HG03460 (cell line): ENCODE measurements at regions not wholly inside any gene's neighbourhood (a gene's known extent, or its start where the extent isn't known, plus 50 kb on each side); places are given as distances from the start of the nearest gene placed in this dataset.

ENCODE experiments used
- ATAC-seq: cut with Tn5 transposase; IDR thresholded peaks from one replicate; pipeline ENCODE4 v1.9.1; 2021; ENCODE audit not compliant: unreplicated experiment

DNA sequence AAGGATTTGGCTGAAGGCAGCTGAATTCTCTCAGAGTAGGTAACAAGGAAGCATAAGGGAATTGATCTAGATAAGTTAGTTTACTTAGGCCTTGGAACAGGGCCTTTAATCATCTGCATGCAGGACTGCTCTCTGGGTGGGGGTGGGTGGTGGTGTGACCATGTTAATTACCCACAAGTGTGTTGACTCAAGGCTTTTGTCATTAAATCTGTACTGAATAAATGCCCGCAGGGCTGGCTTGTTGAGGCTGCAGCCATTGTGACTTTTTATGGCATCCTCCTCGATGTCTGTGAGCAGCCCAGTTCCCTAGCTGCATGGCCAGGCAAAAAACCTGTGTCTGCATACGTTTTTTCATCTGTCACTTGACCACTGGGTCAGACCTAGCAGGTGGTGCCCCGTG, 63.5 kb upstream of the ASCC3 start:
- ATAC-seq, result no peak

DNA sequence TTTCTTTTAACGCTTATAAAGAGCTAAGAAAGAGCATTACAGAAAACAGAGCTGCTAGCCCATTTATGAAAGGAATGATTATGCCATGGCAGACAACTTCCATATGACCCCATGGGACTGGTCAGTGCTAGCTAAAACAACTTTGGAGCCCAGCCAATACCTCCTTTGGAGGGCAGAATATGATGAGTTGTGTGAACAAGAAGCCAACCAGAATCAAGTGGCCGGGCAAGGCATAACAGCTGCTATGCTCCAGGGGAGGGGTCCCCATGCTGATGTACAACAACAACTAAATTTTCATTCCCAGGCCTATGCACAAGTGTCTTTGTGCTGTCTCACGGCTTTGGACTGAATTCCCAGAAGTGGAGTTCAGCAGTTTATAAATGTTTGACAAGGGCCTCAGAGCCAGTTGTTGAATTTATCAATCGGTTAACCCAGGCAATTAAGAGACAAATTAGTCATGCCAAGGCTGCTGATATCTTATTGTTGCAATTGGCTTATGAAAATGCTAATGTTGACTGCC, 65.0 kb upstream of the ASCC3 start:
- no peak for ATAC-seq

DNA sequence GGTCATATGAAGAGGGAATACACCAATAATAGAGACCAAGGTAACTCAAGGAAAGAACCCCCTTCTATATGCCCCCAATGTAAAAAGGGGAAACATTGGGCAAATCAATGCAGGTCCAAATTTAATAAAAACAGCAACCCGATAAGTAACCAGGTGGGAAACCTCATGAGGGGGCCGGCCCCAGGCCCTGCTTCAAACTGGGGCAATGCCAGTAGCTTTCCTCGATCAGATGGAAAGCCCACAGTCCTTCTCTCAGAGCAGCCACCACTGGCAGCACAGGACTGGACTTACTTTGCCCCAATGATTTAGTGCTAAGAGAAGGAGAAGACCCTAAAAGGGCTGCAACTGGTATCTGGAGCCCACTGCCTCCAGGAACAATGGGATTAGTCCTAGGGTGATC, 65.6 kb upstream of the ASCC3 start:
- ATAC-seq, result no peak

DNA sequence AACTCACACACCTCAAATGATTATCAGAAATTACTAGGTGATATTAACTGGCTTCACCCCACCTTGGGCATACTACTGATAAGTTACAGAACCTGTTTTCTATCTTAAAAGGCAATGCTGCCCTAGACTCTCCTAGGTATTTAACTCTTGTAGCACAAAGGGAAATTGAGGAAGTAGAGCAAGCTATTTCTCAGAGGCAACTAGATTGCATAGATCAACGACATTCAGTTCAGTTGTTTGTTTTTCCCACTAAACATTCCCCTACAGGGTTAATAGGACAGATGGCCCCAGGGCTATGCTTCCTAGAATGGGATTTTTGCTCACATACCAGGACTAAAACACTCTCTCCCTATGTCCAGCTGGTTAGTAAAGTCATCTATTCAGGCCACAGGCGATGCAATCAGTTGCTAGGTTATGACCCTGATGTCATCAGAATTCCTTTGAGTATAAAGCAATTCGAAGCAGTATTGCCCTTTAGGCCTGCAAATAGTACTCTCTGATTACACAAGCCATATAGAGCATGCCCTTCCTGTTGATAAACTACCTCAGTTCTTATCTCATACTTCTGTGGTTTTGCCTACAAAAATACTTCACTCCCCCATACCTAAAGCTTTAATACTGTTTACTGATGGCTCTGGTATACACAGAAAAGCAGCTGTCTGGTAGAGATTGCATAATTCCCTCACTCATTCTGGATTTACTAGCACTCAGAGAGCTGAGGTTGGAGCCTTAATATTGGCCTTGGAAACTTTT, 67.4 kb upstream of the ASCC3 start:
- no peak for ATAC-seq

DNA sequence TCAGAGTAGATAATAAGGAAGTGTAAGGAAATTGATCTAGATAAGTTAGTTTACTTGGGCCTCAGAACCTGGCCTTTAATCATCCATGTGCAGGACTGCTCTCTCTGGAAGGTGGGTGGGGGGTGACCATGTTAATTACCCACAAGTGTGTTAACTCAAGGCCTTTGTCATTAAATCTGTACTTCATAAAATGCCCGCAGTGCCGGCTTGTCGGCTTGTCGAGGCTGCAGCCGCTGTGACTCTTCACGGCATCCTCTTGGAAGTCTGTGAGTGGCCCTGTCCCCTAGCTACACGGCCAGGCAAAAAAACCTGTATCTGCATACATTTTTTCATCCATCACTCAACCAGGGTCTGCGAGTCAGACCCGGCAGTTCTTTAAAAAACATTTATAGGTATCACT, 70.9 kb upstream of the ASCC3 start:
- ATAC-seq, result no peak

DNA sequence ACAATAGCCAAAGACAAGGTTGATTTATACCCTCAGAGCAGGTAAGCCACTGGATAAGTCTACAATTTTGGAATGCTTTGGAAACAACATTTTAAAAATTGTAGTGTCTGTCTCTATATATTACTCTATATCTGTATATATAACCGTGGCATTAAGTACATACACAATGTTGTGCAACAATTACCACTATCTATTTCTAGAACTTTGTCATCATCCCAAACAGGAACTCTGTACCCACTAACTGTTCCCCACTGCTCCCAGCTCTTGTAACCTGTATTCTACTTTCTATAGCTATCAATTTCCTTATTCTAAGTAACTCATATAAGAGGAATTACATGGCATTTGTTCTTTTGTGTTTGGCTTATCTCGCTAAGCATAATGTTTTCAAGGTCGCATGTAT, 78.2 kb upstream of the ASCC3 start:
- no peak for ATAC-seq

DNA sequence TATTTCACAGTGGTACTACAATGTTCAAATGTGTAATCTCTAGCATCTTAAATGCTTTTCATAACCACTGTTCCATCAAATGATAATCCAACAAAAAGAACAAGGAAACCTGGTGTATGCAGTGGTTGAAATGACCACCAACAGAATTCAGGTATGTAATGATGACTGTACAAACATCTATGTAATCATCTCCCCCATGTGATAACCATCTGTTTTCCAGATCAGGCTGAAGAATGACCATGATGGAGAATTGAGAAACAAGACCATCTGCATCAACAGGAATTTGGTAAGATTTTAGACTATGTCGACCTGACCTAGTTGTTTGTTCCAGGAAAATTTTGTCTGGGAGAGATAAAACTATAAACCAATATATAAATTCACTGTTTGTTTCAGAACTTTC, 81.3 kb upstream of the ASCC3 start:
- no peak for ATAC-seq

DNA sequence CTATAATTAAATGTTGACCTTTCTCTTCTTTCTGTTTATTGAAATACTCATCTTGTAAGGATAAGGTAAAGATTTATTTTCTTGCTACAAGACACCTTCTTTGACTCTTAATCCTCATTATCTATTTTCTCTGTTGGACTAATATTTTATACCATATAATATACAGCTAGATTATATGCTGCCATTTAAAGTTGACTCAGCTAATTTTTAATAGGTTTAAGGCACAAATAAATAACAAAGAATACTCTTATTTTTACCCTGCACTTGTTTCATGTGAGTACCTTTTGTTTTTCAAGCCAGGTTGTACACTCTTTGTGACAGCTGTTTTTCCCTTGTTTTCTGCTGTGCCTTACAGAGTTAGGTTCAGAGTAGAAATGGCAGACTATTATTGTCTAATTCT, 83.9 kb upstream of the ASCC3 start:
- no peak for ATAC-seq

DNA sequence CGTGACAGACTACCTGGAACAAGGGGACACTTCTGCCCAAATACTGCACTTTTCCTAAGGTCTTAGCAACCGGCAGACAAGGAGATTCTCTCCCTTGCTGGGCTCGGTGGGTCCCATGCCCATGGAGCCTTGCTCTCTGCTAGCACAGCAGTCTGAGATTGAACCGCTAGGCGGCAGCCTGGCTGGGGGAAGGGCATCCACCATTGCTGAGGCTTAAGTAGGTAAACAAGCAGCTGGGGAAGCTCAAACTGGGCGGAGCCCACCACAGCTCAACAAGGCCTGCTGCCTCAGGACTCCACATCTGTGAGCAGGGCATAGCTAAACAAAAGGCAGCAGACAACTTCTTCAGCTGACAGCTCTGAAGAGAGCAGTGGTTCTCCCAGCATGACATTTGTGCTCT, 87.8 kb upstream of the ASCC3 start:
- ATAC-seq, result no peak

DNA sequence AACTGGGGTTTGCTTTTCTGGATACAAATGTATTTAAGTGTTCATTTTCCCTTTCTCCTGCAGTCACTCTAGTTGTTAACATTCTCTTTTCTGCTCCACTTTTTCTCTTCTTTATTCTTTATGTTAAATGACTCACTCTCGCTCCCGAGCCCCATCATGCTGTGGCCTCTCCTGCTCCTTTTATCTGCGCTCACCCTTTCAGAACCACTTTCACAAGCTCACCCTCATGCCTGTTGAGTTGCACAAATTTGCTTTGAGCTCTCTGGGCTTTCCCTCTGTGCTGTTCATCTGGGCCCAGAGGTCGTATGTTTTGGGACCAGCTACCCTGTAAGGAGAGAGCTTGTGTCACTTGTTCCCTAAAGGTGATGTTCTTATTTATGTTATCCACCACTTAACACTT, 98.1 kb upstream of the ASCC3 start:
- no peak for ATAC-seq

DNA sequence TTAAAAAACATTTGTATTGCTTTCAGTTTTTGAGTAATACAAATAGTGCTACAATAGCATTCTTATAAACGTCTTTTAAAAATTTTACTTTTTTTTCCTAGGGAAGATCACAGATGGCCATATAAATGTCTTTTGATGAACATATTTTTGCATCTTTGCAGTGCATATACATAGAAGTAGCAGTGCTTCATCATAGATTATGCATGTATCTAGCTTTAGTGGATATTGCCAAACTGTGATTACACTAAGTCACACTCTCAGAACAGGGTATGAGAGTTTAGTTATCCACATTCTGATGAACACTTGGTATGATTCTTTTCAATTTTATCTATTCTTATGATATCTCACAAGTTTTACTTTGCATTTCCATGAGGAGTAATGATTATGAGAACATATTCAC, 99.8 kb upstream of the ASCC3 start:
- ATAC-seq, result no peak

DNA sequence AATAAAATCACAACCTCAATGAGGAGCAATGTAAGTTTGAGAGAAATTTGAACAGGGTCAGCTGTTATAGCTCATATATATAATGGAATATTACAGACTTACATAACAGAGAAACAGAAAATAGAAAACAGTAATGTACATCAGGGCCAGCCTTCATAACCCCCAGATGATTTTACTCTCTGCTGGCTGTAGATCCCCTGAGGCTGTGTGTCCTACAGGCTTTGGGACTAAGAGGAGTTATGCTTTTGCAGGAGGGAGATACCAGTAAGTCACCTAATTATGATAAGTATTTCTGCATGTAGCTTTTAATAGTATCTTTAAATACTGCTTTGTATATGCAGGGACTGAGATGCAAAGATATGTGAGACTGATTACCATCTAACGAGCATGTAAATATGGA, 105.8 kb upstream of the ASCC3 start:
- no peak for ATAC-seq

DNA sequence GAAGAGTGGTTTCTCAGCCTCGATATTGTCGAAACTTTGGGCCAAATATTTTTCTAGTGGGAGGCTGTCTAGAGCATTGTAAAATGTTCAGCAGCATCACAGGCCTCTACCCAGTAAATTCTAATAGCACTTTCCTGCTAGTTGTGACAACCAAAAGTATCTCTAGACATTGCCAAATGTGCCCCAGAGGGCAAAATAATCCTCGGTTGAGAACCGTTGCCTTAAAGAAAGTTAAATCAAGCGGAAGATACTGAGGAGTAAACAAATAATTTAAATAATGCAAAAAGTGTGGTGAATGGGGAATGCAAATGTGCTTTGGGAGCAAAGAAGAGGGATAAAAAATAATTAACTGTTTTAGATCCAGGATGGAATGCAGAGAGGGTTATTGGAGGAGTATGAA, 106.4 kb upstream of the ASCC3 start:
- ATAC-seq, result no peak

DNA sequence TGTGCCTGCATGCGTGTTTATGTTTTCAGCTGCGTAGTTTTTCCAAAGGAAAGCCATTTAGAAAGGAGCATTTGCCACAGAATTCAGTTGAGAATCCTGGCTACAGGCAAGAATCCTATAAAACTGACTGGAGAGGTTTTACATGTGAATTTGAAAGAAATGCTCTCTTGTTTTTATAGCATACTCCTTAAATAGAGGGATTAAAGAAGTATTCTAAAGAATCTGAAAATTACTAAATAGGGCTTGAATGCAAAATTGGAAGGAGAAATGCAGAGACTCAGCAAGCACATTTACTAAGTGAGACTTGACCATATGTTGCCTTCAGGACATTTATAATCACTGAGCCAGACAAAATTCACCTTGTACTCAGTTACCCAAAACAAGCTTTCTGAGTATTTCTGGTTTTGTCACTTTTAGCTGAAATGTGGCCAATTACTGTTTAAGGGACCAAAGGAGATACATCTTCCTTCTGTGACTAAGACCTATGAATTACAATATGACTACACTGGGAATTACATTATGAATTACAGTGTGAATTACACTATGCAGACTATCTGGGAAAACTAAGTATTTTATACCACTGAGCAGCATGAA, 107.4 kb upstream of the ASCC3 start:
- ATAC-seq, result no peak

DNA sequence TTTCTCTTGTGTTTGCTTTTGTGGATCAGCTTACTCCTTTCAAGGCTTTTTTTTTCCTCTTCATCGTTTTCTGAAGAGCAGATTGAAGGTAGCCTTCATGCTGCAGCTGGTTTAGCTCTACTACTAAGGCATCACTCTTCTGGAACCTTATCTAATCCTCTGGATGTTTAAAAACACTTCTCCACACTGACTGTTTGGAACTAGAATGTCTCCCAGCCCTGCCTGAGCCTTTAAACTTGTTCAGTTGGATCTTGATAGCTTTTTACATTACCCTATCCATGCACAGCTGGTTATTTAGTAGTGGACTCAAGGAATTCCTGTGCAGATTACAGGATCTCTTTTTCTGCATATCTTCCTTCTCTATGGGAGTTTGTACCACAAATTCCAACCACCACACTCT, 108.9 kb upstream of the ASCC3 start:
- no peak for ATAC-seq

DNA sequence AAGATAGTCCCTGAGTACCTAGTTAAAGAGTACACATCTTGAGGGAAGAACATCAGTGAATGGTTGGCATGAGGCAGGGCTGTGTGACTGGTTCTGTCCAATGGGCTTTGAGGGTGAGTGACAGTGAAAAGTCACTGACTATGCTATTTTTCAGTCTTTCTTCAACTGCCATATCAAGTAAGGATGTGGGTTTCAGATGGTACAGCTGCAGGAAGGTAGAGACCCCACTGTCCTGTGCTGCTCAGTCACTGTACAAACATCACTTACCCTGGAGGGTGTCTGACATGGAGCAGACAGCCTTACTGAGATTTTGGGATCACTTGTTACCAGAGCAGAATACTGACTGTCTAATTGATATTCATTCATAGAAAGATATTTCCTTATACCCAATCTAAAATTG, 115.3 kb upstream of the ASCC3 start:
- no peak for ATAC-seq

DNA sequence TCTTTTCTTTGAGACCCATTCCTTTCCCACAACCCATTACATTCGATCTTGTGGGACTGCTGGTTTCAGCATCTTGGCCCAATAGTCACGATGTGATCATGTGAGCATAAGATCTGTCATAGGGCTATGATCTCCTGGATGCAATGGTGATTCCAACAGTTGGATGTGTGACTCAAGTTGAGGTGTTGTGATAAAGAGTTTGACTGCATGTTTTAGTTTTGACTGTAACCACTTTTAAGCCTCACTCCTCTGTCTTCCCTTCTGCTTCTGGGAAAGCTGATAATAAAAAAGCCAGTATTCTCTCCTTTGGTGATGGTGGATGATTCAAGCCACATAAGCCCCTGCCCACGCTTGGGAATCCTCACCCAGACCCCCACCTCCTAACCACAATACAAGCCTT, 117.0 kb upstream of the ASCC3 start:
- ATAC-seq, result no peak

DNA sequence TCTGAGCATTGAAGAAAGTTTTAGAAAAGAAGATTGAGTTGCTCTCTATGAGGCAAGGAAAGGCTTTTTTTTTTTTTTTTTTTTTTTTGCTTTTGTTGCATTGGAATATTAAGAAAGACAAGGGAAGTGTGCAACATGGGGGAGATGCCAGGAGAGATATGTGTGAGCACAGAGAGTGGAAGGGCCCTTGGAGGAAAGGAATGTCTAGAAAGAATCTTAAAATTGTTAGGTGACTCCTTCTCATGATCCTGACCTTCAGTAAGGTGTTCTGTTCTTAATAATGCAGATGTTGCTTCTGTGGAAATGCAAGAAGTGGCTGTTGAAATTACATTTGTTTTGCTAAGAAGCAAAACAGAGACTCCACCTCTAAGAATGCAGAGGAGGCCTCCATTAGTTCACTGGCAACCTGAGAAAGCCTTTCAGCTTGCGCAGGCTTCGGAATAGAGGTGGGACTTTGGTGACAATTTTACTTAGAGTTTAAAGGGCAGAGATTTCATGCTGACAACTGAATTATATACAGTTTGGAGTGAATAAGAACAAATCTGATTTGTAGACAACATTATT, 118.0 kb upstream of the ASCC3 start:
- no peak for ATAC-seq

DNA sequence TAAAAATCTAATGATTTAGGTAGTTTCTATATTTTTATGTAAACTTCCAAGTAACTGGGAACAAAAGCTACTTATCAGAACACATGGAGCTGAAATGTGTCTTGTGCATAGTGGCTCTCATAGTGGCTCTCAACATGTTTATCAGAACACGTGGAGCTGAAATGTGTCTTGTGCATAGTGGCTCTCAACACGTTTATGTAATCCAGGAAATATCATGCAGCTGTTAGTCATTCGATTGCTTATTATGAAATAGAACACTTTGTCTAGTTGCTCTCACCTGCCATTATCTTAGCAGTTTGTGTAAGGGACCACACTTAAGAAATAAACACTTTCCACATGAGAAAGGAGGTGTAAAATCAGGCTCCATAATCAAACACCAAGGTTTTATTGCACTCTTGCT, 119.2 kb upstream of the ASCC3 start:
- ATAC-seq, result no peak

DNA sequence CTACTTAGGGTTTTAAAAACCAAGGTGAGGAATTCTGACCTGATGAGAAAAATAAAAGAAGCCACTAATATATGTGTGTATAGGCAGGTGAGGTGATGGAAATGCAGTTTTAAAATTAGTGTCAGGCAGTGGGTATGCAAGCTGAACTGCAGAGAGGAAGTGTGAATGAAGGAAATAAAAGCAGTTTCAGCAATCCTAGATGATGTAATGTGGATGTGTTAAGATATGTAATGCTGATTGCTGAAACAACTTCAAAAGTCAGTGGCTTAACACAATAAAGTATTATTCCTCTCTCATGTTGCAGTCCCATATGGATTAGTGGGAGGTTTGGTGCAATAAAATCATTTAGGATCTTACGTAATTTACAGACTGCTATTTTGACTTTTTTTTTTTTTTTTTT, 119.9 kb upstream of the ASCC3 start:
- no peak for ATAC-seq

DNA sequence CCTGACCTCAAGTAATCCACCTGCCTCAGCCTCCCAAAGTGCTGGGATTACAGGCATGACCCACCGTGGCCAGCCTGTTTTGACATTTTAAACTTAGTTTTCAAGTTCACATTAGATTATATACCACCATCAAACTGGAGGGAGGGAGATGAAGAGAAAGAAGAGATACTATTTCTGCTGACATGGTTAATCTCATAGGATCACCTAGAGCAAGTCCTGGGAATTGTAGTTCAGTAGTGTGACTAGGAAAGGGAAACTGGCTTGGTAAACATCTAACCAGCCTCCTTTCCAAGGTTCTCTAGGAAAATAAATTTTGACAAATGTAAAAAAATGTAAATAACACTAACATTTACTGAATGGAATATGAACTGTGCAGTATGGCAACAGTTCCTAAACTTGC, 120.5 kb upstream of the ASCC3 start:
- ATAC-seq, result no peak

DNA sequence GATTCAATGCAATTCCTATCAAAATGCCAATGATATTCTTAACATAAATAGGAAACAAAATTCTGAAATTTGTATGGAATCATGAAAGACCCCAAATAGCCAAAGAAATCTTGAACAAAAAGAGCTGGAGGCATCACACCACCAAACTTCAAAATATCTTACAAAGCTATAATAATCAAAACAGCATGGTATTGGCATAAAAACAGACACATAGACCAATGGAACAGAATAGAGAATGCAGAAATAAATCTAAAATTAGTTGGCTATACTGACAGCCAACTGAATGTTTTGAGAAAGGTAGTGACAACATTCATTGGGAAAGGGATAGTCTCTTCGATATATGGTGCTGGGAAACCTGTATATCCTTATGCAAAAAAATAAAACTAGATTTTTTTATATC, 121.9 kb upstream of the ASCC3 start:
- ATAC-seq, result no peak

DNA sequence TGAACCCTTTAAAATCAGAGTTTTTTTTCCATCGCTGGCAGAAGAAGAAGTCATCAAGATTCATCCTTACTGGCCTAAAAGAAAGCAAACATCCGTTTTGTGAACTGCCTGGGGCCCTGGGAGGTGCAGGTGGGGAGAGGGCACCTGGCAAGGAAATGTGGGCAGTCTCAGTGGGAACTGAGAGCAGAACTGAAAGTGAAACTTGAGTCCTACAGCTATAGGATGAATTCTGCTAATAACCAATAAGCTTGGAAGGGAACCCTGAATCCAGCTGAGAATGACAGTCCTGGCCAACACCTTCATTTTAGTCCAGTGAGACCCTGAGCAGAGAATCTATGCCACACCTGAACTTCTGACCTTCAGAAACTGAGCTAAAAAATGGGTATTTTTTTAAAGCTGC, 130.1 kb upstream of the ASCC3 start:
- ATAC-seq, result peak; percentile 99
